Thoracic aorta (tissue), 2 donors: ENCODE measurements at regions not wholly inside any gene's neighbourhood (a gene's known extent, or its start where the extent isn't known, plus 50 kb on each side); places are given as distances from the start of the nearest gene placed in this dataset.

Experiments used
- ATAC-seq: fragments of 150-250 bp; one replicate; pipeline ENCODE4 v1.8.0; 2017; ENCODE audit warnings: low read depth; ENCODE audit not compliant: insufficient number of reproducible peaks, low FRiP score
- DNase-seq: peaks from one replicate; pipeline ENCODE4 v3.0.0-alpha.2; 2020; ENCODE audit warnings: low spot score
- H3K27ac ChIP-seq, 2 donors: fragments of 200-600 bp; sonication (generic); 1 replicate in 1 of 2; 2 replicates in 1 of 2; pipeline ENCODE4 v1.5.1; 2016; ENCODE audit warnings: mild to moderate bottlenecking in 2 of 2, moderate library complexity in 2 of 2
- H3K27me3 ChIP-seq: fragments of 200-600 bp; sonication (generic); replicated peaks from 2 replicates; pipeline ENCODE4 v1.6.0; 2016; ENCODE audit warnings: mild to moderate bottlenecking; ENCODE audit not compliant: insufficient read depth
- H3K36me3 ChIP-seq: fragments of 200-600 bp; sonication (generic); one replicate; pipeline ENCODE4 v1.5.1; 2016
- H3K4me1 ChIP-seq, 2 donors: fragments of 200-600 bp; sonication (generic); 1 replicate in 1 of 2; 2 replicates in 1 of 2; pipeline versions ENCODE4 v1.5.1 to v1.6.0; 2016; ENCODE audit warnings: low read depth in 2 of 2, mild to moderate bottlenecking in 1 of 2; ENCODE audit not compliant: control insufficient read depth in 1 of 2
- H3K4me3 ChIP-seq: fragments of 200-600 bp; sonication (generic); 2 replicates; pipeline ENCODE4 v1.5.1; 2016; ENCODE audit warnings: mild to moderate bottlenecking
- H3K9me3 ChIP-seq: fragments of 200-600 bp; sonication (generic); 2 replicates; pipeline ENCODE4 v1.5.1; 2016
- CTCF ChIP-seq: fragments of 200-600 bp; sonication (generic); IDR thresholded peaks from one replicate; pipeline ENCODE4 v1.5.1; 2019; ENCODE audit warnings: antibody characterized with exemption

DNA sequence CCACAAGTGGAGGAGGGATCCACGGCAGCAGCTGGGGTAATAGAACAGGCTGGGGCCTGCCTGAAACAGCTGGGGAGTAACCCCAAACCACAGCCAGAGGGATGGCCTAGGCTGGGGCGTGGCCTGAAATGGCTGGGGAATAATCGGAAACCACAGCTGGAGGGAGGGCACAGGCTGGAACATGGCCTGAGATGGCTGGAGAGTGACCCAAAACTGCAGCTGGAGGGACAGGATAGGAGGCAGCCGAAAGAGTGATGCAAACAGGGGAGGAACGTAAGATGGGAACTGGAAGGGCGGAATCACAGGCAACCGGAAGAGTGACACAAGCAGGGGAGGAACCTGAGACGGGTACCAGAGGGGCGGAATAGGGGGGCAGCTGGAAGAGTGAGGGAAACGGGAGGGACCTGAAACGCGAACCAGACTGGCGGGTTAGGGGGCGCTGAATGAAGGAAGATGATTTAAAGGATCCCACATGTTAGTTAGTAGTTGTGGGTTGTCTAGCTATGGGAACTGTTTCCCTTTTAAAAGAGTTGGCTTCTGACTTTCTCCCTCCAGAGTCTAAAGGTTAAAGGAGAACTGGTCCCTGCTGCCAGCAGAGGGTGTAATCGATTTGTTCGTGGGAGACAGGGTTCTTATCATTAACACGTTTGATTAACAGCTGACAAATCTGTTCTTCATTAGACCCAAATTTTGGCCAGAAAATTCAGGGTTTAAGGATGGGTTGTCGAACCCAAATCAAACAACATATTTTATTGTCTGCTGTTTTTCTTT, 71.7 kb upstream of the KDM5D start:
- ATAC-seq: no peak
- H3K4me3 ChIP-seq: no peak overlapping the region

More for the DNA sequence above, 71.7 kb upstream of the KDM5D start:
- DNase-seq: no peak
- TF ChIP-seq CTCF: no peak
- Histone ChIP-seq H3K4me1 (no peaks in the 10 kb centered on the region), H3K36me3 (no peaks in the 10 kb centered on the region), H3K27me3 (no peaks in the 10 kb centered on the region), H3K27ac (no peak overlapping the region), H3K9me3 (no peaks in the 10 kb centered on the region)
